ENCODE measurements at regions not wholly inside any gene's neighbourhood (a gene's known extent, or its start where the extent isn't known, plus 50 kb on each side); places are given as distances from the start of the nearest gene placed in this dataset.

GRCh38 chr1:38699330-38700076 is 160.1 kb downstream of the RRAGC start:
- TF ChIP-seq EZH2 (IDR thresholded peaks at IDR 0.05; ENCODE audit: low read depth, unreplicated experiment) (no peak), REST (IDR thresholded peaks at IDR 0.05; ENCODE audit: unreplicated experiment) (no peak), POLR2AphosphoS5 (IDR thresholded peaks at IDR 0.05; ENCODE audit: low read depth) (no peak), EZH2phosphoT487 (IDR thresholded peaks at IDR 0.05; ENCODE audit: unreplicated experiment) (no peak), CTCF (conservative IDR thresholded peaks at IDR 0.05; ENCODE audit: low read depth in 2 of 2) (no peak)

All from GM23338 (cell line).